Mesenchymal stem cell (in vitro differentiated cells and primary cell): ENCODE measurements at regions not wholly inside any gene's neighbourhood (a gene's known extent, or its start where the extent isn't known, plus 50 kb on each side); places are given as distances from the start of the nearest gene placed in this dataset.
"Not testable (repeated sequence)": the region's sequence is repeated elsewhere in the genome, so short reads cannot be mapped to it uniquely, and the experiment has no call there.

ENCODE experiments used
- DNase-seq: peaks from one replicate; pipeline ENCODE4 v3.0.0-alpha.2; 2013
- H2AFZ ChIP-seq: one replicate; pipeline ENCODE4 v1.6.1; 2013; ENCODE audit warnings: low read depth, mild to moderate bottlenecking, control low read depth, inconsistent platforms, low read length, moderate library complexity
- H2AK5ac ChIP-seq: 2 replicates; pipeline ENCODE4 v1.6.1; 2013; ENCODE audit warnings: low read length, moderate library complexity, mild to moderate bottlenecking, inconsistent platforms; ENCODE audit not compliant: severe bottlenecking
- H2BK120ac ChIP-seq: one replicate; pipeline ENCODE4 v1.6.1; 2013; ENCODE audit warnings: low read depth, mild to moderate bottlenecking, inconsistent platforms, low read length, moderate library complexity
- H2BK12ac ChIP-seq, 2 experiments: one replicate each; pipeline ENCODE4 v1.6.1; 2013; ENCODE audit warnings: inconsistent platforms in 2 of 2, low read length in 2 of 2, mild to moderate bottlenecking in 2 of 2, moderate library complexity in 2 of 2, control low read depth in 1 of 2
- H2BK15ac ChIP-seq: one replicate; pipeline ENCODE4 v1.6.1; 2013; ENCODE audit warnings: mild to moderate bottlenecking, low read depth, inconsistent platforms; ENCODE audit not compliant: poor library complexity, severe bottlenecking
- H2BK5ac ChIP-seq: 2 replicates; pipeline ENCODE4 v1.6.1; 2013; ENCODE audit warnings: low read depth, mild to moderate bottlenecking, low read length, control low read depth, inconsistent platforms; ENCODE audit not compliant: poor library complexity, severe bottlenecking
- H3K14ac ChIP-seq, 2 experiments: one replicate each; pipeline ENCODE4 v1.6.1; 2013; ENCODE audit warnings: inconsistent platforms in 2 of 2, low read length in 2 of 2, control low read depth in 1 of 2, mild to moderate bottlenecking in 1 of 2, moderate library complexity in 1 of 2
- H3K18ac ChIP-seq, 2 experiments: one replicate each; pipeline ENCODE4 v1.6.1; 2013; ENCODE audit warnings: inconsistent platforms in 2 of 2, low read length in 2 of 2, control low read depth in 1 of 2, low read depth in 1 of 2, mild to moderate bottlenecking in 1 of 2
- H3K23ac ChIP-seq, 2 experiments: one replicate each; pipeline ENCODE4 v1.6.1; 2013; ENCODE audit warnings: inconsistent platforms in 2 of 2, low read length in 2 of 2, mild to moderate bottlenecking in 2 of 2, moderate library complexity in 2 of 2, control low read depth in 1 of 2
- H3K27ac ChIP-seq: 2 replicates; pipeline ENCODE4 v1.5.1; 2013; ENCODE audit warnings: mild to moderate bottlenecking, moderate library complexity, low read length, control low read depth, inconsistent platforms; ENCODE audit not compliant: poor library complexity, severe bottlenecking
- H3K27me3 ChIP-seq, 2 experiments: 2 replicates each; pipeline versions ENCODE4 v1.6.1 to v1.7.0; 2013; ENCODE audit warnings: low read length in 2 of 2, mild to moderate bottlenecking in 2 of 2, moderate library complexity in 2 of 2, control low read depth in 1 of 2, inconsistent platforms in 1 of 2; ENCODE audit not compliant: control insufficient read depth in 1 of 2, insufficient read depth in 1 of 2
- H3K36me3 ChIP-seq, 2 experiments: 2 replicates each; pipeline versions ENCODE4 v1.6.1 to v1.7.0; 2013; ENCODE audit warnings: low read length in 2 of 2, control low read depth in 1 of 2, inconsistent platforms in 1 of 2, low read depth in 1 of 2, mild to moderate bottlenecking in 1 of 2; ENCODE audit not compliant: insufficient read depth in 2 of 2, control insufficient read depth in 1 of 2
- H3K4ac ChIP-seq, 2 experiments: one replicate each; pipeline ENCODE4 v1.6.1; 2013; ENCODE audit warnings: inconsistent platforms in 2 of 2, low read length in 2 of 2, mild to moderate bottlenecking in 2 of 2, moderate library complexity in 2 of 2, control low read depth in 1 of 2, low read depth in 1 of 2
- H3K4me1 ChIP-seq: 2 replicates; pipeline ENCODE4 v1.6.1; 2013; ENCODE audit warnings: low read depth, low read length, control low read depth; ENCODE audit not compliant: control insufficient read depth, insufficient read depth
- H3K4me2 ChIP-seq: 2 replicates; pipeline ENCODE4 v1.6.1; 2013; ENCODE audit warnings: low read length, mild to moderate bottlenecking, inconsistent platforms; ENCODE audit not compliant: poor library complexity, severe bottlenecking
- H3K4me3 ChIP-seq, 2 experiments: 2 replicates each; pipeline versions ENCODE4 v1.5.1 to v1.7.0; 2013; ENCODE audit warnings: low read length in 2 of 2, mild to moderate bottlenecking in 2 of 2, control low read depth in 1 of 2, low read depth in 1 of 2; ENCODE audit not compliant: insufficient read depth in 1 of 2
- H3K79me1 ChIP-seq: replicated peaks from 2 replicates; pipeline ENCODE4 v1.6.1; 2013; ENCODE audit warnings: mild to moderate bottlenecking, control low read depth, low read length, inconsistent platforms; ENCODE audit not compliant: poor library complexity, severe bottlenecking
- H3K9ac ChIP-seq: 2 replicates; pipeline ENCODE4 v1.7.0; 2013; ENCODE audit warnings: mild to moderate bottlenecking, low read length, moderate library complexity
- H3K9me3 ChIP-seq: 2 replicates; pipeline ENCODE4 v1.7.0; 2013; ENCODE audit warnings: mild to moderate bottlenecking, low read length; ENCODE audit not compliant: control insufficient read depth
- H4K8ac ChIP-seq: one replicate; pipeline ENCODE4 v1.6.1; 2013; ENCODE audit warnings: inconsistent platforms, mild to moderate bottlenecking, low read length, moderate library complexity
- H4K91ac ChIP-seq: one replicate; pipeline ENCODE4 v1.6.1; 2013; ENCODE audit warnings: mild to moderate bottlenecking, low read length, inconsistent platforms
- WGBS: methylation state at CpG from one replicate; pipeline ENCODE4 v1.1.7; 2013; ENCODE audit warnings: mixed read lengths; 5-methylcytosine and 5-hydroxymethylcytosine counted together

DNA sequence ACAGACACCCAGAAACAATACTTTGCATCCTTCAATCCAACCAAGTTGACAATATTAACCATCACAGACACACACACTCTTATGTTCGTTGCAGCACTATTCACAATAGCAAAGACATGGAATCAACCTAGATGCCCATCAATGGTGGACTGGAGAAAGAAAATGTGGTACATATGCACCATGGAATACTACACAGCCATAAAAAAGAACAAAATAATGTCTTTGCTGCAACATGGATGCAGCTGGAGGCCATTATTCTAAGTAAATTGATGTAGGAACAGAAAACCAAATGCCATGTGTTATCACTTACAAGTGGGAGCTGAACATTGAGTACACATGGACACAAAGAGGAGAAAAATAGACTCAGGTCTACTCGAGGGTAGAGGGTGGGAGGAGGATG is 102.2 kb upstream of the KRAS start:
- H3K4ac ChIP-seq, H3K79me1 ChIP-seq, H2BK120ac ChIP-seq, DNase-seq, H2AFZ ChIP-seq, H3K14ac ChIP-seq, H2BK12ac ChIP-seq, H4K91ac ChIP-seq, H3K4me1 ChIP-seq, H3K27me3 ChIP-seq, H3K23ac ChIP-seq, H3K18ac ChIP-seq, H3K9ac ChIP-seq, H2BK15ac ChIP-seq, H2AK5ac ChIP-seq, H3K36me3 ChIP-seq, H3K4me3 ChIP-seq, H4K8ac ChIP-seq, H2BK5ac ChIP-seq, H3K27ac ChIP-seq, H3K9me3 ChIP-seq, H3K4me2 ChIP-seq: not testable (repeated sequence)
- WGBS = 79% methylated on average over 2 of the region's 2 CpGs

DNA sequence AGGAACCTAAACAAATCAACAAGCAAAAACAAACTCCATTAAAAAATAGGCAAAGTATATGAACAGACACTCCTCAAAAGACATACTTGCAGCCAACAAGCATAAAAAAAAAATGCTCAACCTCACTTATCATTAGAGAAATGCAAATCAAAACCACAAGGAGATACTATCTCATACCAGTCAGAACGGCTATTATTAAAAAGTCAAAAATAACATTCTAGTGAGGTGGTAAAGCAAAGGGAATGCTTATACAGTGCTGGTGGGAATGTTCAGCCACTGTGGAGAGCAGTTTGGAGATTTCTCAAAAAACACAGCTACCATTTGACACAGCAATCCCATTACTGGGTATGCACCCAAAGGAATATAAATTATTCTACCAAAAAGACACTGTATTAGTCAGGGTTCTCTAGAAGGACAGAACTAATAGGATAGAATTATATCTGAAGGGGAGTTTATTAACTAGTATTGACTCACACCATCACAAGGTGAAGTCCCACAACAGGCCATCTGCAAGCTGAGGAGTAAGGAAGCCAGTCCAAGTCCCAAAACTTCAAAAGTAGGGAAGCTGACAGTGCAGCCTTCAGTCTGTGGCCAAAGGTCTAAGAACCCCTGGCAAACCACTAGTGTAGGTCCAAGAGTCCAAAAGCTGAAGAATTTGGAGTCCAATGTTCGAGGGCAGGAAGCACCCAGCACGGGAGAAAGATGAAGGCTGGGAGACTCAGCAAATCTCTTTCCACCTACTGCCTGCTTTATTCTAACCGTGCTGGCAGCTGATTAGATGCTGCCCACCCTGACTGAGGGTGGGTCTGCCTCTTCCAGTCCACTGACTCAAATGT is 101.6 kb upstream of the KRAS start:
- no peak overlapping the region for H2AK5ac ChIP-seq
- H2BK5ac ChIP-seq = no peak overlapping the region
- no peaks in the 10 kb centered on the region for H3K4me1 ChIP-seq
- no peak overlapping the region for H3K18ac ChIP-seq
- no peak overlapping the region for H4K91ac ChIP-seq
- H3K79me1 ChIP-seq = no peaks in the 10 kb centered on the region
- H2AFZ ChIP-seq = no peak overlapping the region
- 93% methylated on average over 3 of the region's 4 CpGs for WGBS
- no peak overlapping the region for H2BK120ac ChIP-seq
- no peaks in the 10 kb centered on the region for H3K36me3 ChIP-seq
- no peaks in the 10 kb centered on the region for H3K27me3 ChIP-seq
- peak; percentile 18 for DNase-seq
- H2BK15ac ChIP-seq = no peak overlapping the region
- H3K4me3 ChIP-seq = no peak overlapping the region
- H3K9me3 ChIP-seq = no peaks in the 10 kb centered on the region
- H2BK12ac ChIP-seq = no peak overlapping the region
- no peak overlapping the region for H3K23ac ChIP-seq
- no peak overlapping the region for H3K14ac ChIP-seq
- no peak overlapping the region for H3K4ac ChIP-seq
- no peak overlapping the region for H3K9ac ChIP-seq
- no peak overlapping the region for H3K27ac ChIP-seq
- H3K4me2 ChIP-seq = no peak overlapping the region
- H4K8ac ChIP-seq = no peak overlapping the region

GRCh38 chr12:25348593-25348895 is 97.8 kb upstream of the KRAS start:
- H3K23ac ChIP-seq = no peak overlapping the region
- no peak overlapping the region for H3K9ac ChIP-seq
- H3K36me3 ChIP-seq = no peaks in the 10 kb centered on the region
- no peak overlapping the region for H2AK5ac ChIP-seq
- no peak for DNase-seq
- H3K18ac ChIP-seq = no peak overlapping the region
- H2BK15ac ChIP-seq = no peak overlapping the region
- H3K9me3 ChIP-seq = no peaks in the 10 kb centered on the region
- no peak overlapping the region for H3K27ac ChIP-seq
- no peak overlapping the region for H2AFZ ChIP-seq
- no CpG with 5 or more reads among the region's 1 CpG for WGBS
- H2BK5ac ChIP-seq = no peak overlapping the region
- no peak overlapping the region for H4K8ac ChIP-seq
- no peak overlapping the region for H4K91ac ChIP-seq
- no peak overlapping the region for H3K4me2 ChIP-seq
- H3K79me1 ChIP-seq = no peaks in the 10 kb centered on the region
- no peak overlapping the region for H2BK120ac ChIP-seq
- no peaks in the 10 kb centered on the region for H3K4me1 ChIP-seq
- H2BK12ac ChIP-seq = no peak overlapping the region
- H3K14ac ChIP-seq = no peak overlapping the region
- no peaks in the 10 kb centered on the region for H3K27me3 ChIP-seq
- no peak overlapping the region for H3K4ac ChIP-seq
- no peak overlapping the region for H3K4me3 ChIP-seq

GRCh38 chr12:25347716-25348592 is 97.2 kb upstream of the KRAS start:
- Histone ChIP-seq H2BK12ac (no peak overlapping the region), H3K4me2 (no peak overlapping the region), H3K23ac (no peak overlapping the region), H3K79me1 (no peaks in the 10 kb centered on the region), H2BK120ac (no peak overlapping the region), H3K27ac (no peak overlapping the region), H2BK15ac (no peak overlapping the region), H3K14ac (no peak overlapping the region), H4K8ac (no peak overlapping the region), H4K91ac (no peak overlapping the region), H3K18ac (no peak overlapping the region), H2AFZ (no peak overlapping the region), H3K4ac (no peak overlapping the region), H2BK5ac (no peak overlapping the region), H3K36me3 (no peaks in the 10 kb centered on the region), H3K4me1 (no peaks in the 10 kb centered on the region), H3K9me3 (no peaks in the 10 kb centered on the region), H3K9ac (no peak overlapping the region), H2AK5ac (no peak overlapping the region), H3K4me3 (no peak overlapping the region), H3K27me3 (no peaks in the 10 kb centered on the region)
- 39% methylated on average over 4 of the region's 4 CpGs for WGBS
- DNase-seq = peak; percentile 73
